ENCODE measurements at regions not wholly inside any gene's neighbourhood (a gene's known extent, or its start where the extent isn't known, plus 50 kb on each side); places are given as distances from the start of the nearest gene placed in this dataset.

- no peaks in the 10 kb centered on the region for H3K36me3 ChIP-seq (ENCODE audit: control insufficient read depth, insufficient read depth, low read length)
- FAIRE-seq (no peak), DNase-seq (ENCODE audit: low read depth) (no peak)
- no peaks in the 10 kb centered on the region for H3K27me3 ChIP-seq (ENCODE audit: control insufficient read depth, insufficient read depth, low read length)
- TF ChIP-seq, protein P1, sequence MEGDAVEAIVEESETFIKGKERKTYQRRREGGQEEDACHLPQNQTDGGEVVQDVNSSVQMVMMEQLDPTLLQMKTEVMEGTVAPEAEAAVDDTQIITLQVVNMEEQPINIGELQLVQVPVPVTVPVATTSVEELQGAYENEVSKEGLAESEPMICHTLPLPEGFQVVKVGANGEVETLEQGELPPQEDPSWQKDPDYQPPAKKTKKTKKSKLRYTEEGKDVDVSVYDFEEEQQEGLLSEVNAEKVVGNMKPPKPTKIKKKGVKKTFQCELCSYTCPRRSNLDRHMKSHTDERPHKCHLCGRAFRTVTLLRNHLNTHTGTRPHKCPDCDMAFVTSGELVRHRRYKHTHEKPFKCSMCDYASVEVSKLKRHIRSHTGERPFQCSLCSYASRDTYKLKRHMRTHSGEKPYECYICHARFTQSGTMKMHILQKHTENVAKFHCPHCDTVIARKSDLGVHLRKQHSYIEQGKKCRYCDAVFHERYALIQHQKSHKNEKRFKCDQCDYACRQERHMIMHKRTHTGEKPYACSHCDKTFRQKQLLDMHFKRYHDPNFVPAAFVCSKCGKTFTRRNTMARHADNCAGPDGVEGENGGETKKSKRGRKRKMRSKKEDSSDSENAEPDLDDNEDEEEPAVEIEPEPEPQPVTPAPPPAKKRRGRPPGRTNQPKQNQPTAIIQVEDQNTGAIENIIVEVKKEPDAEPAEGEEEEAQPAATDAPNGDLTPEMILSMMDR (IDR thresholded peaks at IDR 0.05; ENCODE audit: insufficient read depth, low read length, severe bottlenecking), result no peak
- no peak overlapping the region for H3K4me3 ChIP-seq (ENCODE audit: low read depth, low read length)
These were observed 50.2 kb upstream of the SLC7A11 start for GRCh38 chr4:138292321-138292720.
